ENCODE measurements at regions not wholly inside any gene's neighbourhood (a gene's known extent, or its start where the extent isn't known, plus 50 kb on each side); places are given as distances from the start of the nearest gene placed in this dataset.

DNA sequence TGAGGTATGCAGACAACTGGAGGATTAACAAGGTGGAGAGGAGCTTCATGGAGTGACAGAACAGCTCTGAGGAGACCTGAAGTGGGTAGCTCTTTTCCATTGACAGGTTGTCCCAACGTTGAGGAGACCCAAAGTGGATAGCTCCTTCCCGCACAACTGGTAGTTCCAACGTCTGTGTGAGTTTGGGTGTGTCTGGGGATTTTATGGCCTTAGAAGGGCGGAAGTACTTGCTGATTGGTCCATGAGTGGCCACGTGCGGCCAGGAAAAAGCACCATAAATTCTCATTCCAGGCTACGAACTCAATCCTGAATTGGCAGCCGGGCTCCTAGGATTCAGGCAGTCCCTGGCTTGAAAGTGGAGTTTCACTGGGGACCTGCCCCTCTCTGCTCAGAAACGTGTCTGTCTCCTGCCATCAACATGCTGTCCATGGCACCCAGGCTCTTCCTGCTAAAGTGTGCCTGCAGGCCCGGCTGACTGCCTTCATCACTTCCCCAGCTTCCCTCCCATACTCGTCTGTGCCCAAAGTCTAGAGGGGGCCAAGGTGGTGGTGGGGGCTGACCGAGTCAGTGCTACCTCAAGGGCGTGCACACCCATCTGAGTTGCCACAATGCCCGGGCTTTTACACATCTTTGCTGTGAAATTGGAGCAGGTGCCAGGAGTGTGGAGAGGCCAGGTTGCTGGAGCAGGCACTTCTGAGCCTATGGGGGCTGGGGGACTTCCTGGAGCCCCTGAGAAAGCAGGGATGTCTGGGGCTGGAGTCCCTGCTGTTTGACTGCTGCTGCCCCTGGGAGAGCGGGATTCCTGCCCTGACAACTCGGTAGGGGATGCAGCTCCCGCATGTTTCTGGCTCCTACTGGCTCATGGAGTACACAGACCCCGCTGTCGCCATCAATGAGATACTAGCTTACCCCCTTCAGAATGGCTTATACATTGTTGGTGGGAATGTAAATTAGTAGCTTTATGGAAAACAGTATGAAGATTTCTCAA lies 2034.6 kb upstream of the ACO1 start:
- H3K4me3 ChIP-seq (ENCODE audit: extremely low read depth in 1 of 4, insufficient read depth in 2 of 4, low read depth in 3 of 4, low read length in 4 of 4) = no peak overlapping the region
- H3K27ac ChIP-seq (ENCODE audit: low read depth, low read length) = no peak overlapping the region
- no peak overlapping the region for H2BK12ac ChIP-seq (ENCODE audit: low read depth, low read length)
- no peak overlapping the region for H4K8ac ChIP-seq (ENCODE audit: extremely low read depth, insufficient read depth, low read length)
- no peak overlapping the region for H3K23ac ChIP-seq (ENCODE audit: insufficient read length)
- no peaks in the 10 kb centered on the region for H3K27me3 ChIP-seq (replicated peaks in 1 of 4; ENCODE audit: control insufficient read depth in 3 of 4, extremely low read depth in 1 of 4, insufficient read depth in 3 of 4, low read length in 3 of 4)
- no peaks in the 10 kb centered on the region; a peak in 1 of 4 replicates for H3K9me3 ChIP-seq (ENCODE audit: insufficient read depth in 2 of 2, low read depth in 1 of 2, low read length in 1 of 2)
- no peak overlapping the region for H3K14ac ChIP-seq (ENCODE audit: insufficient read length)
- H2AK5ac ChIP-seq (ENCODE audit: low read depth, low read length) = 0 out of 2 replicates have a peak overlapping the region, but pooled peaks have one; percentile 39
- TF ChIP-seq TEAD4 (IDR thresholded peaks at IDR 0.05; ENCODE audit: low read depth, low read length) = no peak
- TF ChIP-seq CHD1 (IDR thresholded peaks at IDR 0.05; ENCODE audit: low read depth, low read length) = no peak
- TF ChIP-seq TCF12 (IDR thresholded peaks at IDR 0.05; ENCODE audit: low read depth, low read length) = no peak
- TF ChIP-seq RFX5 (IDR thresholded peaks at IDR 0.05; ENCODE audit: borderline replicate concordance, low read depth, low read length) = no peak
- TF ChIP-seq PHF8 (conservative IDR thresholded peaks at IDR 0.05; ENCODE audit: low read depth, low read length) = no peak
- TF ChIP-seq SP4 (IDR thresholded peaks at IDR 0.05; ENCODE audit: low read length) = no peak
- no peak overlapping the region for H4K91ac ChIP-seq (replicated peaks; ENCODE audit: insufficient read length, low read length)
- H2BK15ac ChIP-seq (ENCODE audit: low read length) = no peak overlapping the region
- no peak overlapping the region for H2BK5ac ChIP-seq (ENCODE audit: low read depth, low read length)
- FAIRE-seq = no peak
- CTCF ChIA-PET (ENCODE audit: partially characterized antibody) = no interaction called here
- H2AFZ ChIP-seq (ENCODE audit: low read length) = no peak overlapping the region; the same call in 1 of the 2 replicates
- H3K79me2 ChIP-seq (ENCODE audit: control insufficient read depth in 1 of 2, insufficient read depth in 2 of 2, low read length in 2 of 2) = no peaks in the 10 kb centered on the region
- DNase-seq (ENCODE audit: low read depth in 1 of 2, low spot score in 2 of 2) = no peak
- H4K5ac ChIP-seq (ENCODE audit: insufficient read length, low read depth, low read length) = no peak overlapping the region
- H2BK120ac ChIP-seq (replicated peaks; ENCODE audit: low read depth, low read length) = no peak overlapping the region
- POLR2A ChIA-PET (ENCODE audit: partially characterized antibody) = interaction anchor here (0.6 kb wide), 1 partner anchor 115 kb away, joined by 3 read pairs; no protein-coding TSS in a partner anchor
- H3K4me2 ChIP-seq (ENCODE audit: insufficient read depth in 1 of 2, low read depth in 2 of 2, low read length in 2 of 2) = no peak overlapping the region
- no peak overlapping the region for H2BK20ac ChIP-seq (ENCODE audit: low read length)
- no peaks in the 10 kb centered on the region for H3K23me2 ChIP-seq (ENCODE audit: low read depth, low read length)
- no peak overlapping the region for H3K4ac ChIP-seq (replicated peaks; ENCODE audit: insufficient read length, low read depth, low read length)
- H4K20me1 ChIP-seq (replicated peaks in 1 of 2; ENCODE audit: control insufficient read depth in 1 of 2, insufficient read depth in 2 of 2, low read length in 2 of 2) = no peaks in the 10 kb centered on the region
- H3K9ac ChIP-seq (replicated peaks in 1 of 4; ENCODE audit: extremely low read depth in 1 of 4, low read depth in 3 of 4, low read length in 3 of 4) = no peak overlapping the region
- H3K56ac ChIP-seq (replicated peaks; ENCODE audit: insufficient read length, low read depth, low read length) = no peak overlapping the region
- no peak overlapping the region for H3K18ac ChIP-seq (ENCODE audit: extremely low read depth, low read length)
- H3K79me1 ChIP-seq (ENCODE audit: low read depth, low read length) = no peaks in the 10 kb centered on the region
- 94% methylated on average over 19 of the region's 19 CpGs; no CpG with 5 or more reads in 1 of the 2 experiments for WGBS, 2 experiments (ENCODE audit: extremely low coverage in 1 of 2, insufficient coverage in 1 of 2, insufficient read length in 1 of 2, insufficient replicate concordance in 2 of 2, low coverage in 1 of 2, low lambda C conversion rate in 2 of 2, missing lambda C conversion rate in 1 of 2)
- H3K36me3 ChIP-seq (ENCODE audit: control insufficient read depth in 2 of 4, insufficient read depth in 4 of 4, low read length in 3 of 4) = no peaks in the 10 kb centered on the region
- no peaks in the 10 kb centered on the region for H3K4me1 ChIP-seq (replicated peaks in 1 of 4; ENCODE audit: control insufficient read depth in 3 of 4, insufficient read depth in 4 of 4, low read length in 3 of 4)
